Heart right ventricle (tissue), 16 donors: ENCODE measurements at regions not wholly inside any gene's neighbourhood (a gene's known extent, or its start where the extent isn't known, plus 50 kb on each side); places are given as distances from the start of the nearest gene placed in this dataset.

Experiments used
- ATAC-seq, 8 donors: fragments of 200-7000 bp; cut with Tn5 transposase; one replicate each; pipeline ENCODE4 v1.9.1; 2020; ENCODE audit warnings: mild to moderate bottlenecking in 8 of 8, moderate library complexity in 8 of 8, moderate number of reproducible peaks in 1 of 8
- DNase-seq, 2 donors: peaks; one replicate each; pipeline ENCODE4 v3.0.0-alpha.2; 2020
- H3K27ac ChIP-seq, 10 donors: fragments of 200-600 bp; sonication (generic) in 2 of 10; one replicate each; pipeline versions ENCODE4 v1.5.0 to v1.8.0; 2020 to 2022; ENCODE audit warnings: mild to moderate bottlenecking in 3 of 10
- H3K27me3 ChIP-seq, 7 donors: fragments of 200-600 bp; one replicate each; pipeline ENCODE4 v1.8.0; 2021 to 2022; ENCODE audit warnings: mild to moderate bottlenecking in 2 of 7
- H3K36me3 ChIP-seq, 9 donors: fragments of 200-600 bp; sonication (generic) in 1 of 9; one replicate each; pipeline versions ENCODE4 v1.5.0 to v1.8.0; 2020 to 2022; ENCODE audit warnings: mild to moderate bottlenecking in 2 of 9
- H3K4me1 ChIP-seq, 9 donors: fragments of 200-600 bp; sonication (generic) in 1 of 9; one replicate each; pipeline versions ENCODE4 v1.5.0 to v1.8.0; 2020 to 2022; ENCODE audit warnings: mild to moderate bottlenecking in 4 of 9
- H3K4me3 ChIP-seq, 10 donors: fragments of 200-600 bp; sonication (generic) in 2 of 10; one replicate each; pipeline versions ENCODE4 v1.5.0 to v1.8.0; 2020 to 2022; ENCODE audit warnings: mild to moderate bottlenecking in 7 of 10, moderate library complexity in 2 of 10
- H3K9me3 ChIP-seq, 11 donors: fragments of 200-600 bp in 10 of 11; sonication (generic) in 2 of 11; one replicate each; pipeline versions ENCODE4 v1.5.0 to v1.8.0; 2013 to 2022; ENCODE audit warnings: mild to moderate bottlenecking in 2 of 11, control low read depth in 1 of 11, moderate library complexity in 1 of 11
- WGBS, 2 donors: extraction: QIAGEN DNeasy Blood & Tissue Kit; methylation state at CpG; one replicate each; pipeline ENCODE4 v1.1.7; 2013; ENCODE audit warnings: inconsistent platforms in 1 of 2; 5-methylcytosine and 5-hydroxymethylcytosine counted together
- intact Hi-C, 10 donors: fragments of 100-400 bp; cut with DNase I; formaldehyde crosslinking; loops; one replicate each; pipeline versions ENCODE4 v1.11.1 to v1.14.2; 2022
- TF ChIP-seq, protein P1 (sequence below), 9 donors: fragments of 200-600 bp; sonication (generic) in 2 of 9; IDR thresholded peaks; one replicate each; pipeline versions ENCODE4 v1.5.0 to v1.8.0; 2021 to 2022; ENCODE audit warnings: antibody characterized with exemption in 9 of 9, mild to moderate bottlenecking in 5 of 9, moderate library complexity in 1 of 9
- donor health status: Arrhythmogenic right ventricular cardiomyopathy.
- donor health status: ischemic (EF 13 %, LVEDD 7.1; RV severe dilation, severe dysfunction).
- donor health status: healthy with polysubstance abuse.
- donor health status: DM: no; HTN: yes; CAD: no.
- donor health status: DM: no; HTN: no; CAD: no.
- donor health status: ischemic (EF 25% LVEDD 6.9; RV normal size, moderate dysfunction).
- donor health status: ischemic (EF 25% LVEDD 5.7; RV mildly dilated, moderate dysfunction).
- donor health status: healthy.
- donor health status: DM: yes; HTN: yes; CAD: no.
- donor health status: Ischemic cardiomyopathy.
- donor health status: ischemic (EF 35%, LVEDD 5.7; RV mildly dilated, moderate dysfunction).
- donor health status: nonischemic (EF 11% LVEDD 7.7; RV severe dilation, severe dysfunction).
- donor health status: DM: yes; HTN: yes; CAD: no.
- donor health status: PGD.
- donor health status: ischemic (EF 29% LVEDD 5.4; RV normal size, mild dysfunction).
- donor health status: nonischemic (EF 23%, LVEDD 6.1; RV moderate dilation, normal function).

DNA sequence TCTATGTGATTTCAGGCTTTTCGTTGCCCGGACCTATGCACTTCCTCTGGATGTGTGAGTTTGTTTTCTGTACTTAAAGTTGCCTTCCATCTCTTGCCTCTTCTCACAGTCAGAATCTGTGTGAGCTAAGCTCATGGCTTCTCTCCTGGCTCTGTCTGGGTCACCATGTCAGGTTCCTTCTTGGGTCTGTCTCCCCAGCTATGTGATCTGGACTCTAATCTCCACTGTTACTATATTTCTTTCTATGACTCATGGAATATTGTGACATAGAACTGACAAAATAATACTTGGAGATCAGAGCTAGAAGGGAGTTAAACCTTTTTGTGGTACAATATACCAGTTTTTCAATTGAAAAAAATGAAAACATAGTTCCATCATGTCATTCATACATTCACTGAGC is 172.7 kb upstream of the FGGY start:
- no peak overlapping the region for H3K27ac ChIP-seq
- no peaks in the 10 kb centered on the region for H3K36me3 ChIP-seq
- peaks cover 0 to 10% (median 0%) of the 10 kb centered on the region in 9 donors for H3K4me1 ChIP-seq
- no peaks in the 10 kb centered on the region for H3K27me3 ChIP-seq
- intact Hi-C loops: no loop called here
- no peak overlapping the region for H3K4me3 ChIP-seq
- TF ChIP-seq, protein P1, sequence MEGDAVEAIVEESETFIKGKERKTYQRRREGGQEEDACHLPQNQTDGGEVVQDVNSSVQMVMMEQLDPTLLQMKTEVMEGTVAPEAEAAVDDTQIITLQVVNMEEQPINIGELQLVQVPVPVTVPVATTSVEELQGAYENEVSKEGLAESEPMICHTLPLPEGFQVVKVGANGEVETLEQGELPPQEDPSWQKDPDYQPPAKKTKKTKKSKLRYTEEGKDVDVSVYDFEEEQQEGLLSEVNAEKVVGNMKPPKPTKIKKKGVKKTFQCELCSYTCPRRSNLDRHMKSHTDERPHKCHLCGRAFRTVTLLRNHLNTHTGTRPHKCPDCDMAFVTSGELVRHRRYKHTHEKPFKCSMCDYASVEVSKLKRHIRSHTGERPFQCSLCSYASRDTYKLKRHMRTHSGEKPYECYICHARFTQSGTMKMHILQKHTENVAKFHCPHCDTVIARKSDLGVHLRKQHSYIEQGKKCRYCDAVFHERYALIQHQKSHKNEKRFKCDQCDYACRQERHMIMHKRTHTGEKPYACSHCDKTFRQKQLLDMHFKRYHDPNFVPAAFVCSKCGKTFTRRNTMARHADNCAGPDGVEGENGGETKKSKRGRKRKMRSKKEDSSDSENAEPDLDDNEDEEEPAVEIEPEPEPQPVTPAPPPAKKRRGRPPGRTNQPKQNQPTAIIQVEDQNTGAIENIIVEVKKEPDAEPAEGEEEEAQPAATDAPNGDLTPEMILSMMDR (IDR thresholded peaks at IDR 0.05): no peak
- ATAC-seq: peak in 3 of 8 donors; percentile 44 to 65 (median 62)
- WGBS, 2 donors: 97 to 98% methylated on average over 2 of the region's 2 CpGs
- H3K9me3 ChIP-seq: no peaks in the 10 kb centered on the region
- DNase-seq: no peak

DNA sequence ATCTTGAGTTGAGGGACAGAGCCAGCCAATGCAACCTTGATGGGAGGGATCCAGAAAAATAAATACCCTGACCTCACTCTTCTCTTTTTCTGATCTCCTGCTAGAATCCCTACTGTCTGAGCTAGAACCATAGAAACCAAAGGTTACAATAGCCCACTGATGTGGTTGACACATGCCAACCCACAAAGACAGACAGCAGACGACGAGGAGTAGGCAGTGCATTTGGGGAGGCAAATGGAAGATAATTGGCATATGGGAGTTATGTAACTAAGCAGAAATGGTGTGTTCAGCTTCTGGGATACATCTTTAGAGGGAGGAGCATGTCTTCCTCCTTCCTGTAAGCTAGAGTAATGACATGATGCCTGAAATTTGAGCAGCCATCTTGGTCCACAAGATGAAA is 171.7 kb upstream of the FGGY start:
- H3K4me3 ChIP-seq: no peak overlapping the region
- peaks cover 0 to 10% (median 0%) of the 10 kb centered on the region in 9 donors for H3K4me1 ChIP-seq
- no peaks in the 10 kb centered on the region for H3K27me3 ChIP-seq
- 97 to 100% methylated on average over 2 of the region's 2 CpGs for WGBS, 2 donors
- no peaks in the 10 kb centered on the region for H3K36me3 ChIP-seq
- intact Hi-C loops: loop anchor here in 1 of 10 donors (1.0 kb wide), 1 partner anchor 27 kb away; no protein-coding TSS in a partner anchor
- no peak overlapping the region for H3K27ac ChIP-seq
- DNase-seq (no peak), ATAC-seq (no peak)
- H3K9me3 ChIP-seq: peaks cover 0 to 3% (median 0%) of the 10 kb centered on the region in 11 donors
- TF ChIP-seq, protein P1 (IDR thresholded peaks at IDR 0.05): no peak

DNA sequence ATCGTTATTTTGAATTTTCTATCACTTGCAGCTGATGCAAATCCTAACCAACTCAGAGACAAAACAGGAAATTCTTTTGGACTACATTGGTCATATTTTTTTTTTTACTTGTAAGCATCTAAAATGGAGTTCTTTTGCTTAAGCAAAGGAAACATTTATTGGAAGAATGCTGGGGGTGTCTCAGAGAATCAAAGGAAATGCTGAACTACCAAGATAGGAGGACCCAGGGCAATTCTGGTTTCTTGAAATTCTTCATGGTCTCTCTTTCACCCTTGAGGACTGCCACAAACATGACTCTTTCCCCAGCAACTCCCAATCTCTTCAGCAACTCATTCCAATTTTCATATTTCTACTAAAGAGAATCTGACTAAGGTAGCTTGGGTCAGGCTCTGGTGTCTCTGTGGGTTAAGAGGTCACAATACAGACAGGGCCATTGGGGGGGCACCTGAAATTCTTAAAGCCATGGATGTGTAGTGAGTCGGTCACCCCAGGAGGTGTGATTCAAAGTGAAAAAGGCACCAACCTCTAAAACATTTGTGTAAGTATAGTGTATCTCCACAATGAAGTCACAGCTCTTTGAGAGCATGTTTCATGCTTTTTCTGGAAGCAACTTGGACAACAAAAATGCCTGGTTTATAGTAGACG is 171.1 kb upstream of the FGGY start:
- H3K4me1 ChIP-seq: peaks cover 0 to 10% (median 0%) of the 10 kb centered on the region in 9 donors
- no peak for ATAC-seq

DNA sequence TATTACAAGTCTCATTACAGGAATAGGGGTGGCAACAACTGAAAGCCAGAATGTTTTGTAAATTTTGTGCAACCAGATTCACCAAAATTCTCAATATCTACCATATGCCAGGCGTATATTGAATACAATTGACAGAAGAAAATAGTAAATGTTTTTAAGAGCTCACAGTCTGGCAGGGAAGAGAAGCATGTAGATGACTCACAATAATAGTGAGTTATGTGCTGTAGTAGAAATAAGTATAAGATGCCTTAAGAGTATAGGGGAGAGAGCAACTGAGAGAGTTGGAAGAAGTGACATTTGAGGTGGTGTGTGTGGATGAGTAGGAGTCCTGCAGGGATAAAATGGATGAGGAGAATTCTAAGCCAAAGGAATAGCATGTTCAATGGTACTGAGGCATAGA is 170.5 kb upstream of the FGGY start:
- H3K4me3 ChIP-seq: no peak overlapping the region
- H3K9me3 ChIP-seq: peaks cover 0 to 3% (median 0%) of the 10 kb centered on the region in 11 donors
- DNase-seq (no peak), ATAC-seq (no peak)
- WGBS, 2 donors: 98 to 99% methylated on average over 1 of the region's 1 CpG
- intact Hi-C loops: no loop called here
- H3K36me3 ChIP-seq: no peaks in the 10 kb centered on the region
- TF ChIP-seq, protein P1 (IDR thresholded peaks at IDR 0.05): no peak
- H3K4me1 ChIP-seq: peaks cover 0 to 10% (median 0%) of the 10 kb centered on the region in 9 donors
- no peaks in the 10 kb centered on the region for H3K27me3 ChIP-seq
- H3K27ac ChIP-seq: no peak overlapping the region

More for the DNA sequence above, 171.1 kb upstream of the FGGY start:
- Histone ChIP-seq H3K27ac (no peak overlapping the region), H3K36me3 (no peaks in the 10 kb centered on the region), H3K27me3 (no peaks in the 10 kb centered on the region), H3K4me3 (no peak overlapping the region), H3K9me3 (peaks cover 0 to 3% (median 0%) of the 10 kb centered on the region in 11 donors)
- intact Hi-C loops: loop anchor here in 1 of 10 donors (1.0 kb wide), 1 partner anchor 27 kb away; no protein-coding TSS in a partner anchor
- 88 to 93% methylated on average over 3 of the region's 3 CpGs for WGBS, 2 donors
- no peak for DNase-seq
- TF ChIP-seq, protein P1 (IDR thresholded peaks at IDR 0.05): no peak
